SK-N-SH (cell line): ENCODE measurements at regions not wholly inside any gene's neighbourhood (a gene's known extent, or its start where the extent isn't known, plus 50 kb on each side); places are given as distances from the start of the nearest gene placed in this dataset.

ENCODE experiments used
- CTCF ChIA-PET: fragments of 300-600, 350-600 bp; formaldehyde crosslinking; extraction: SDS; loops from one replicate; lab custom pipeline; 2021; lab: Yijun Ruan, JAX
- POLR2A ChIA-PET: fragments of 350-600 bp; sonication (Branson Sonifier 250); formaldehyde crosslinking; extraction: SDS; loops from one replicate; lab custom pipeline; 2020; ENCODE audit warnings: antibody characterized with exemption, inconsistent platforms; lab: Yijun Ruan, JAX
- DNase-seq: peaks from one replicate; pipeline ENCODE4 v3.0.0; 2012
- H2AFZ ChIP-seq: fragments of 200-600 bp; sonication (generic); 2 replicates; pipeline ENCODE4 v1.8.1; 2016; ENCODE audit warnings: antibody characterized with exemption, mild to moderate bottlenecking, low read depth
- H3F3A ChIP-seq: fragments of 200-600 bp; sonication (generic); replicated peaks from 2 replicates; pipeline ENCODE3; 2016; ENCODE audit warnings: antibody characterized with exemption, mild to moderate bottlenecking; ENCODE audit not compliant: insufficient read depth
- H3K27ac ChIP-seq, 2 experiments: fragments of 200-500 bp in 1 of 2; fragments of 200-600 bp in 1 of 2; sonication (Bioruptor generic) in 1 of 2; sonication (generic), shearing (Covaris generic) in 1 of 2; 2 replicates each; pipeline versions ENCODE4 v1.5.1 to v1.6.1; 2014 to 2016; ENCODE audit warnings: low read depth in 2 of 2, inconsistent platforms in 1 of 2, low read length in 1 of 2, mild to moderate bottlenecking in 1 of 2, mixed read lengths in 1 of 2
- H3K27me3 ChIP-seq: fragments of 200-600 bp; sonication (generic), shearing (Covaris generic); 2 replicates; pipeline ENCODE4 v1.6.1; 2016; ENCODE audit warnings: mixed run types; ENCODE audit not compliant: insufficient read depth
- H3K36me3 ChIP-seq, 2 experiments: fragments of 200-500 bp in 1 of 2; fragments of 200-600 bp in 1 of 2; sonication (Bioruptor generic) in 1 of 2; sonication (generic) in 1 of 2; replicated peaks in 1 of 2; 2 replicates each; pipeline versions ENCODE3 to v1.5.1; 2014 to 2016; ENCODE audit warnings: low read length in 1 of 2, mild to moderate bottlenecking in 1 of 2; ENCODE audit not compliant: insufficient read depth in 2 of 2, control insufficient read depth in 1 of 2
- H3K4me1 ChIP-seq, 2 experiments: fragments of 200-500 bp in 1 of 2; fragments of 200-600 bp in 1 of 2; sonication (Bioruptor generic) in 1 of 2; sonication (generic), shearing (Covaris generic) in 1 of 2; 2 replicates each; pipeline versions ENCODE4 v1.5.1 to v1.6.1; 2014 to 2016; ENCODE audit warnings: low read depth in 1 of 2, low read length in 1 of 2, mixed run types in 1 of 2; ENCODE audit not compliant: insufficient read depth in 2 of 2, control insufficient read depth in 1 of 2
- H3K4me2 ChIP-seq: fragments of 200-600 bp; sonication (generic), shearing (Covaris generic); 2 replicates; pipeline ENCODE4 v1.6.1; 2017; ENCODE audit warnings: mixed run types
- H3K4me3 ChIP-seq, 2 experiments: fragments of 200-500 bp in 1 of 2; fragments of 200-600 bp in 1 of 2; sonication (Bioruptor generic) in 1 of 2; sonication (generic), shearing (Covaris generic) in 1 of 2; 2 replicates each; pipeline versions ENCODE4 v1.5.1 to v1.8.1; 2014 to 2016; ENCODE audit warnings: low read depth in 2 of 2, inconsistent platforms in 1 of 2, low read length in 1 of 2, mild to moderate bottlenecking in 1 of 2, mixed read lengths in 1 of 2, moderate library complexity in 1 of 2
- H3K79me2 ChIP-seq: fragments of 200-600 bp; sonication (generic); 2 replicates; pipeline ENCODE4 v1.8.1; 2017; ENCODE audit warnings: mild to moderate bottlenecking; ENCODE audit not compliant: insufficient read depth
- H3K9ac ChIP-seq: fragments of 200-600 bp; sonication (generic); 2 replicates; pipeline ENCODE4 v1.6.1; 2017; ENCODE audit warnings: mixed run types
- H3K9me2 ChIP-seq: fragments of 200-600 bp; sonication (generic); 2 replicates; pipeline ENCODE4 v1.6.1; 2017; ENCODE audit warnings: mixed run types
- H3K9me3 ChIP-seq: fragments of 200-600 bp; sonication (generic); 2 replicates; pipeline ENCODE4 v1.6.1; 2017; ENCODE audit warnings: mixed run types, mild to moderate bottlenecking, moderate library complexity
- H4K20me1 ChIP-seq: fragments of 200-600 bp; sonication (generic); 2 replicates; pipeline ENCODE4 v1.6.1; 2017; ENCODE audit warnings: mild to moderate bottlenecking, mixed run types; ENCODE audit not compliant: insufficient read depth
- CHD2 ChIP-seq: fragments of 150-350 bp; IDR thresholded peaks from 2 replicates; pipeline ENCODE4 v1.6.1; 2018; ENCODE audit warnings: low read length; ENCODE audit not compliant: partially characterized antibody
- ELF1 ChIP-seq: IDR thresholded peaks from 2 replicates; pipeline ENCODE4 v1.4.0; 2012
- GABPA ChIP-seq: IDR thresholded peaks from 2 replicates; pipeline ENCODE4 v1.4.0; 2012; ENCODE audit warnings: low read depth, mild to moderate bottlenecking
- GATA2 ChIP-seq: sonication (generic); formaldehyde crosslinking; IDR thresholded peaks from 2 replicates; pipeline ENCODE4 v1.5.0; 2020; ENCODE audit warnings: mild to moderate bottlenecking, missing genetic modification reagents
- MEF2A ChIP-seq: IDR thresholded peaks from 2 replicates; pipeline ENCODE4 v1.4.0; 2012; ENCODE audit warnings: low read depth, borderline replicate concordance
- MXI1 ChIP-seq: IDR thresholded peaks from 2 replicates; pipeline ENCODE4 v1.6.1; 2012; ENCODE audit warnings: mild to moderate bottlenecking, low read depth, low read length, improper control_type of control experiment
- NRF1 ChIP-seq: IDR thresholded peaks from 2 replicates; pipeline ENCODE4 v1.6.1; 2012; ENCODE audit warnings: low read depth, mild to moderate bottlenecking, low read length
- PBX3 ChIP-seq: IDR thresholded peaks from 2 replicates; pipeline ENCODE4; 2012
- REST ChIP-seq: IDR thresholded peaks from 2 replicates; pipeline ENCODE4 v1.6.1; 2012; ENCODE audit warnings: mild to moderate bottlenecking, low read depth, low read length, moderate library complexity
- RFX5 ChIP-seq: IDR thresholded peaks from 2 replicates; pipeline ENCODE4 v1.6.1; 2012; ENCODE audit warnings: mild to moderate bottlenecking, improper control_type of control experiment, low read length
- RXRA ChIP-seq: IDR thresholded peaks from 2 replicates; pipeline ENCODE4 v1.4.0; 2012; ENCODE audit warnings: low read depth, mild to moderate bottlenecking, borderline replicate concordance
- TAF1 ChIP-seq: IDR thresholded peaks from 2 replicates; pipeline ENCODE4 v1.6.1; 2012; ENCODE audit warnings: low read depth, mild to moderate bottlenecking, low read length, moderate library complexity, borderline replicate concordance
- USF2 ChIP-seq: fragments of 150-350 bp; IDR thresholded peaks from 2 replicates; pipeline ENCODE4 v1.6.1; 2017; ENCODE audit warnings: antibody characterized with exemption, low read length, low read depth, borderline replicate concordance
- WGBS: methylation state at CpG from one replicate; pipeline ENCODE4 v1.1.6; 2017; ENCODE audit warnings: low lambda C conversion rate; 5-methylcytosine and 5-hydroxymethylcytosine counted together

- no peaks in the 10 kb centered on the region for H3K79me2 ChIP-seq
- no peak for TF ChIP-seq PBX3
- H3K27ac ChIP-seq, result no peak overlapping the region
- no peaks in the 10 kb centered on the region for H3K9me2 ChIP-seq
- H2AFZ ChIP-seq, result no peak overlapping the region
- H3K9ac ChIP-seq, result no peak overlapping the region
- no peaks in the 10 kb centered on the region for H3K36me3 ChIP-seq
- H3K4me2 ChIP-seq, result no peak overlapping the region
- DNase-seq, result no peak
- ChIA-PET CTCF (no interaction called here), POLR2A (no interaction called here)
- H3K4me3 ChIP-seq, result no peak overlapping the region
- H3K27me3 ChIP-seq, result no peaks in the 10 kb centered on the region
- 29% methylated on average over 2 of the region's 2 CpGs for WGBS
- no peaks in the 10 kb centered on the region for H4K20me1 ChIP-seq
- no peaks in the 10 kb centered on the region for H3K9me3 ChIP-seq
- no peaks in the 10 kb centered on the region for H3F3A ChIP-seq
- no peaks in the 10 kb centered on the region for H3K4me1 ChIP-seq
Measured at GRCh38 chr16:52631711-52632110, 84.8 kb upstream of the TOX3 start.

GRCh38 chr16:52630711-52631110 is 83.8 kb upstream of the TOX3 start:
- H3K4me2 ChIP-seq, result no peak overlapping the region
- TF ChIP-seq MXI1 (no peak), GABPA (no peak), NRF1 (no peak), TAF1 (no peak), RXRA (no peak), ELF1 (no peak), USF2 (no peak), GATA2 (CRISPR knock-in tag) (no peak), MEF2A (no peak), RFX5 (no peak), CHD2 (no peak)
- TF ChIP-seq, all 33 proteins: peak for 0
- WGBS, result 9% methylated on average over 2 of the region's 2 CpGs
- CTCF ChIA-PET, result no interaction called here
- no peaks in the 10 kb centered on the region for H3K79me2 ChIP-seq
- H3K4me1 ChIP-seq, result no peaks in the 10 kb centered on the region
- H3K9ac ChIP-seq, result no peak overlapping the region
- no peaks in the 10 kb centered on the region for H4K20me1 ChIP-seq
- H2AFZ ChIP-seq, result no peak overlapping the region
- no peaks in the 10 kb centered on the region for H3K36me3 ChIP-seq
- H3K9me2 ChIP-seq, result no peaks in the 10 kb centered on the region
- no peaks in the 10 kb centered on the region for H3K27me3 ChIP-seq
- DNase-seq, result no peak
- H3K27ac ChIP-seq, result no peak overlapping the region
- POLR2A ChIA-PET, result no interaction called here
- no peaks in the 10 kb centered on the region for H3K9me3 ChIP-seq
- H3F3A ChIP-seq, result no peaks in the 10 kb centered on the region
- H3K4me3 ChIP-seq, result no peak overlapping the region

GRCh38 chr16:52629296-52629695 is 82.4 kb upstream of the TOX3 start:
- H3K36me3 ChIP-seq, result no peaks in the 10 kb centered on the region

More at GRCh38 chr16:52629296-52629695, 82.4 kb upstream of the TOX3 start:
- Histone ChIP-seq H3K27ac (no peak overlapping the region), H3K9ac (no peak overlapping the region), H3K27me3 (no peaks in the 10 kb centered on the region)
- no peak for DNase-seq
- TF ChIP-seq REST, result no peak
- TF ChIP-seq, all 33 proteins: peak for 0
- Histone ChIP-seq H3K4me1 (no peaks in the 10 kb centered on the region), H3F3A (no peaks in the 10 kb centered on the region), H3K9me3 (no peaks in the 10 kb centered on the region), H2AFZ (no peak overlapping the region), H3K9me2 (no peaks in the 10 kb centered on the region), H4K20me1 (no peaks in the 10 kb centered on the region), H3K79me2 (no peaks in the 10 kb centered on the region), H3K4me3 (no peak overlapping the region), H3K4me2 (no peak overlapping the region)
- POLR2A ChIA-PET, result no interaction called here
- CTCF ChIA-PET, result no interaction called here
- WGBS, result 1% methylated on average over 4 of the region's 4 CpGs
